Fibroblast of the aortic adventitia (primary cell): ENCODE measurements at regions not wholly inside any gene's neighbourhood (a gene's known extent, or its start where the extent isn't known, plus 50 kb on each side); places are given as distances from the start of the nearest gene placed in this dataset.
A peak's percentile ranks its signal among the peaks of the same experiment; 100 is the strongest.

Experiments used
- DNase-seq: peaks from one replicate; pipeline ENCODE4 v3.0.0-alpha.2; 2010; ENCODE audit warnings: low read depth
- H3K4me3 ChIP-seq: 2 replicates; pipeline ENCODE4 v1.5.1; 2011; ENCODE audit warnings: low read depth, mild to moderate bottlenecking, control low read depth, low read length, moderate library complexity
- CTCF ChIP-seq: IDR thresholded peaks from 2 replicates; pipeline ENCODE4 v1.5.1; 2011; ENCODE audit warnings: mild to moderate bottlenecking, low read length, control low read depth, inconsistent platforms; ENCODE audit not compliant: insufficient read depth

GRCh38 chrX:39145859-39146258, 344.6 kb downstream of the MID1IP1 start:
- no peak overlapping the region for H3K4me3 ChIP-seq
- no peak for DNase-seq
- TF ChIP-seq CTCF = no peak

GRCh38 chrX:39149761-39150160, 348.5 kb downstream of the MID1IP1 start:
- DNase-seq = peak; percentile 76
- no peak overlapping the region for H3K4me3 ChIP-seq

GRCh38 chrX:39150220-39150619, 349.0 kb downstream of the MID1IP1 start:
- no peak for TF ChIP-seq CTCF
- H3K4me3 ChIP-seq = no peak overlapping the region
- no peak for DNase-seq

More at GRCh38 chrX:39149761-39150160, 348.5 kb downstream of the MID1IP1 start:
- TF ChIP-seq CTCF = peak; percentile 74

- TF ChIP-seq CTCF = no peak
- no peak for DNase-seq
- H3K4me3 ChIP-seq = no peak overlapping the region
These were observed 349.4 kb downstream of the MID1IP1 start for GRCh38 chrX:39150621-39151020.

GRCh38 chrX:39152106-39152649, 350.9 kb downstream of the MID1IP1 start:
- peak; percentile 56 for TF ChIP-seq CTCF
- DNase-seq = peak; percentile 4
- H3K4me3 ChIP-seq = no peak overlapping the region

- TF ChIP-seq CTCF = no peak
- no peak overlapping the region for H3K4me3 ChIP-seq
- DNase-seq = no peak
These were observed 354.8 kb downstream of the MID1IP1 start for GRCh38 chrX:39156051-39156450.

GRCh38 chrX:39157006-39157405, 355.7 kb downstream of the MID1IP1 start:
- DNase-seq = no peak
- no peak for TF ChIP-seq CTCF
- H3K4me3 ChIP-seq = no peak overlapping the region
